ENCODE measurements at regions not wholly inside any gene's neighbourhood (a gene's known extent, or its start where the extent isn't known, plus 50 kb on each side); places are given as distances from the start of the nearest gene placed in this dataset.

DNA sequence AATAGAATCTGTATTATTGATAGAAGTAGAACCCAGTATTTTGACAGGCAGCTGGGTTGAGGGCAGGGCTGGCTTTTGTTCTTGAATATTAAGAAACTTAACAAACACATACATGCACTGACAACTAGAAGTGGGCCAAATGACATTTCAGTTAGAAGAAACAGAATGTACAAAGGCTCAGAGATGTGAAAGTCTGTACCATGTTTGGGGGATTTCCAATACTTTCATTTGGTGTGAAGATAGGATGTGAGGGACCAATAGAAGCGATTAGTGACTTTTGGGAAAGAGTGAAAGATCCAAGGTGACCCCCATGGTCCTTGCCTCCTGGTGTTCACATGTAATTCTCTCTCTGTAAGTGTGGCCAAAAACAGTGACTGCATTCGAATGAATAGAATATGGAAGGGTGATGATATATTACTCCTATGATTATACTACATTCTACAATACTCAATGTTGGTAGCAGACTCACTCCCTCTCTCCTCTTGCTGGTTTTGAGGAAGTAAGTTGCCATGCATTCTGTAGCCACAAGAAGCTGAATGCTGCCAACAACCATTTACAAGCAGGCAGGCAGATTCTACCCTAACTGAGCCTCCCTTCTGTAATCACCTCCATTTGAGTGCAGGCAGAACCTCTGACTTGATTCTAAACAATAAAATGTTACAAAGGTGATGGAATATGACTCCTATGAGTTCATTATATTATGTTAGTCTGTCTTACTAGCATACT, 151.4 kb downstream of the TMEM168 start:
- Histone ChIP-seq H3K9me3 (ENCODE audit: insufficient read depth, low read depth, low read length) (no peaks in the 10 kb centered on the region), H3K27me3 (ENCODE audit: insufficient read depth, low read length, poor library complexity, severe bottlenecking) (no peaks in the 10 kb centered on the region), H3K79me2 (ENCODE audit: insufficient read depth, low read length) (no peaks in the 10 kb centered on the region), H3K36me3 (ENCODE audit: insufficient read depth, low read length) (no peaks in the 10 kb centered on the region), H3K4me3 (ENCODE audit: low read length, poor library complexity, severe bottlenecking) (no peak overlapping the region), H3K4me2 (ENCODE audit: low read depth, low read length, poor library complexity, severe bottlenecking) (no peak overlapping the region), H3F3A (ENCODE audit: low read depth) (no peaks in the 10 kb centered on the region), H2AFZ (ENCODE audit: low read length) (peak overlapping the region; percentile 74), H3K4me1 (ENCODE audit: insufficient read depth, low read length, poor library complexity, severe bottlenecking) (no peaks in the 10 kb centered on the region), H3K9ac (ENCODE audit: low read depth, low read length, poor library complexity, severe bottlenecking) (no peak overlapping the region), H4K20me1 (ENCODE audit: insufficient read depth, low read length, poor library complexity, severe bottlenecking) (no peaks in the 10 kb centered on the region), H3K9me2 (replicated peaks; ENCODE audit: low read depth, low read length) (no peaks in the 10 kb centered on the region)
- no peak for TF ChIP-seq EZH2phosphoT487 (IDR thresholded peaks at IDR 0.05; ENCODE audit: borderline replicate concordance)
- TF ChIP-seq, protein P1, sequence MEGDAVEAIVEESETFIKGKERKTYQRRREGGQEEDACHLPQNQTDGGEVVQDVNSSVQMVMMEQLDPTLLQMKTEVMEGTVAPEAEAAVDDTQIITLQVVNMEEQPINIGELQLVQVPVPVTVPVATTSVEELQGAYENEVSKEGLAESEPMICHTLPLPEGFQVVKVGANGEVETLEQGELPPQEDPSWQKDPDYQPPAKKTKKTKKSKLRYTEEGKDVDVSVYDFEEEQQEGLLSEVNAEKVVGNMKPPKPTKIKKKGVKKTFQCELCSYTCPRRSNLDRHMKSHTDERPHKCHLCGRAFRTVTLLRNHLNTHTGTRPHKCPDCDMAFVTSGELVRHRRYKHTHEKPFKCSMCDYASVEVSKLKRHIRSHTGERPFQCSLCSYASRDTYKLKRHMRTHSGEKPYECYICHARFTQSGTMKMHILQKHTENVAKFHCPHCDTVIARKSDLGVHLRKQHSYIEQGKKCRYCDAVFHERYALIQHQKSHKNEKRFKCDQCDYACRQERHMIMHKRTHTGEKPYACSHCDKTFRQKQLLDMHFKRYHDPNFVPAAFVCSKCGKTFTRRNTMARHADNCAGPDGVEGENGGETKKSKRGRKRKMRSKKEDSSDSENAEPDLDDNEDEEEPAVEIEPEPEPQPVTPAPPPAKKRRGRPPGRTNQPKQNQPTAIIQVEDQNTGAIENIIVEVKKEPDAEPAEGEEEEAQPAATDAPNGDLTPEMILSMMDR (conservative IDR thresholded peaks at IDR 0.05; ENCODE audit: low read length): no peak

DNA sequence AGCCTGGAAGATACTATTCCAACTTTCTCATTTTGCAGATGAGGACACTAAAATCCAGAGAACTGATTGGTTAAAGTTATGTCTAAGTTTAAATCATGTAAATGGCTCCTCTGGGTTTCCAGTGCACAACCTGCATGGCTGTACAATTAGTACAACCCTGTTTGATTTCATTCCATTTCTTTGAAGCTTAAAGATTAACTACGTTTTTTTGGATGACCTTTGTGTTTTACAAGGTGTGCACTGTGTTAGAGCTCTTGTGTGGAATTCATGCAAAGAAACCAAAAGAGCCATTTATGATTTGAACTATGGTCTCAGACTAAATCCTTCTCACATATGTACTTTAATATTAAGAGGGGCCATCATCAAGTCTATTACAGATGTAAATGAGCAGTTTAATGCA, 149.5 kb downstream of the TMEM168 start:
- Histone ChIP-seq H3K9me3 (ENCODE audit: insufficient read depth, low read depth, low read length) (no peaks in the 10 kb centered on the region), H3K9me2 (replicated peaks; ENCODE audit: low read depth, low read length) (no peaks in the 10 kb centered on the region), H2AFZ (ENCODE audit: low read length) (no peak overlapping the region), H3K36me3 (ENCODE audit: insufficient read depth, low read length) (no peaks in the 10 kb centered on the region), H3K79me2 (ENCODE audit: insufficient read depth, low read length) (no peaks in the 10 kb centered on the region), H3F3A (ENCODE audit: low read depth) (no peaks in the 10 kb centered on the region), H4K20me1 (ENCODE audit: insufficient read depth, low read length, poor library complexity, severe bottlenecking) (no peaks in the 10 kb centered on the region), H3K4me2 (ENCODE audit: low read depth, low read length, poor library complexity, severe bottlenecking) (no peak overlapping the region), H3K4me3 (ENCODE audit: low read length, poor library complexity, severe bottlenecking) (no peak overlapping the region), H3K9ac (ENCODE audit: low read depth, low read length, poor library complexity, severe bottlenecking) (no peak overlapping the region), H3K4me1 (ENCODE audit: insufficient read depth, low read length, poor library complexity, severe bottlenecking) (no peaks in the 10 kb centered on the region), H3K27me3 (ENCODE audit: insufficient read depth, low read length, poor library complexity, severe bottlenecking) (no peaks in the 10 kb centered on the region)
- TF ChIP-seq EZH2phosphoT487 (IDR thresholded peaks at IDR 0.05; ENCODE audit: borderline replicate concordance): no peak
- TF ChIP-seq, protein P1 (conservative IDR thresholded peaks at IDR 0.05; ENCODE audit: low read length): no peak

DNA sequence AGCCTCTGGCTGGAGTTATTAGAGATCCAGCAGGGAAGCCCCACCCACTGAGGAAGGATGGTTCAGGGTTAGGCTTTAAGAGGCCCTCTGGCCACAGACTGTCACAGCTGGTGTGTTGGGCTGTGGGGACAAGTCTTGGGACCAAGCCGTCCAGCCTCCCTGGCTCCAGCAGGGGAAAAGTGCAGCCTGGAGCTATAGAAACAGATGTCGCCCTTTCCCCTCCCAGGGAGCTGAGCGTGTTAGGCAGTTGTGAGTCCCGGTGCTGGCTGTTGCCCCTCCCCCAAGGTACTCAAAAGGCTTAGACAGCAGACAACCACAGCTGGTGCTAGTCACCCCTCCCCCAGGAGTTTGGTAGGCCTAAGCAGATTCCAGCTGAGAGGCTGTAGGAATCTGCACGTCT, 143.4 kb downstream of the TMEM168 start:
- Histone ChIP-seq H3K9me3 (ENCODE audit: insufficient read depth, low read depth, low read length) (peaks cover 6% of the 10 kb centered on the region; the same call in 1 of the 2 replicates), H3K4me3 (ENCODE audit: low read length, poor library complexity, severe bottlenecking) (no peak overlapping the region), H3K36me3 (ENCODE audit: insufficient read depth, low read length) (no peaks in the 10 kb centered on the region), H3K4me2 (ENCODE audit: low read depth, low read length, poor library complexity, severe bottlenecking) (no peak overlapping the region), H2AFZ (ENCODE audit: low read length) (no peak overlapping the region), H3K4me1 (ENCODE audit: insufficient read depth, low read length, poor library complexity, severe bottlenecking) (no peaks in the 10 kb centered on the region), H3K27me3 (ENCODE audit: insufficient read depth, low read length, poor library complexity, severe bottlenecking) (no peaks in the 10 kb centered on the region), H3K9me2 (replicated peaks; ENCODE audit: low read depth, low read length) (no peaks in the 10 kb centered on the region), H3F3A (ENCODE audit: low read depth) (no peaks in the 10 kb centered on the region), H3K9ac (ENCODE audit: low read depth, low read length, poor library complexity, severe bottlenecking) (no peak overlapping the region), H4K20me1 (ENCODE audit: insufficient read depth, low read length, poor library complexity, severe bottlenecking) (no peaks in the 10 kb centered on the region), H3K79me2 (ENCODE audit: insufficient read depth, low read length) (no peaks in the 10 kb centered on the region)
- TF ChIP-seq, protein P1 (conservative IDR thresholded peaks at IDR 0.05; ENCODE audit: low read length): no peak
- no peak for TF ChIP-seq EZH2phosphoT487 (IDR thresholded peaks at IDR 0.05; ENCODE audit: borderline replicate concordance)
